Astrocyte (in vitro differentiated cells and primary cell): ENCODE measurements at regions not wholly inside any gene's neighbourhood (a gene's known extent, or its start where the extent isn't known, plus 50 kb on each side); places are given as distances from the start of the nearest gene placed in this dataset.
A peak's percentile ranks its signal among the peaks of the same experiment; 100 is the strongest.

ENCODE experiments used
- DNase-seq: peaks from one replicate; pipeline ENCODE4 v3.0.0-alpha.2; 2010; ENCODE audit warnings: low read depth
- FAIRE-seq: peaks from 2 replicates; lab custom pipeline; 2011; peaks lifted over from hg19 to GRCh38; lab: Jason Lieb, UNC
- H2AFZ ChIP-seq: 2 replicates; pipeline ENCODE4 v1.6.0; 2012; ENCODE audit warnings: low read depth, low read length, inconsistent platforms
- H3K27ac ChIP-seq: 2 replicates; pipeline ENCODE4 v1.5.1; 2011; ENCODE audit warnings: low read depth, low read length, inconsistent platforms
- H3K27me3 ChIP-seq: 2 replicates; pipeline ENCODE4 v1.6.0; 2011; ENCODE audit warnings: low read length, inconsistent platforms; ENCODE audit not compliant: insufficient read depth
- H3K36me3 ChIP-seq: 2 replicates; pipeline ENCODE4 v1.5.1; 2011; ENCODE audit warnings: low read length, inconsistent platforms; ENCODE audit not compliant: insufficient read depth
- H3K4me1 ChIP-seq: 2 replicates; pipeline ENCODE4 v1.5.1; 2011; ENCODE audit warnings: low read length, inconsistent platforms; ENCODE audit not compliant: insufficient read depth
- H3K4me2 ChIP-seq: 2 replicates; pipeline ENCODE4 v1.6.0; 2012; ENCODE audit warnings: low read length, inconsistent platforms
- H3K4me3 ChIP-seq: 2 replicates; pipeline ENCODE4 v1.5.1; 2011; ENCODE audit warnings: low read depth, mild to moderate bottlenecking, low read length, inconsistent platforms; ENCODE audit not compliant: insufficient read depth
- H3K79me2 ChIP-seq: 2 replicates; pipeline ENCODE4 v1.6.0; 2012; ENCODE audit warnings: mild to moderate bottlenecking, low read length, inconsistent platforms; ENCODE audit not compliant: insufficient read depth
- H3K9ac ChIP-seq: 2 replicates; pipeline ENCODE4 v1.6.0; 2012; ENCODE audit warnings: mild to moderate bottlenecking, low read length, inconsistent platforms
- H3K9me3 ChIP-seq: 2 replicates; pipeline ENCODE4 v1.5.1; 2012; ENCODE audit warnings: low read depth, mild to moderate bottlenecking, low read length, inconsistent platforms; ENCODE audit not compliant: insufficient read depth
- H4K20me1 ChIP-seq: 2 replicates; pipeline ENCODE4 v1.6.0; 2012; ENCODE audit warnings: low read length, inconsistent platforms; ENCODE audit not compliant: insufficient read depth
- H3K27ac Mint-ChIP-seq: one replicate; pipeline ENCODE4 v1.8.0; 2021; ENCODE audit warnings: mild to moderate bottlenecking, mixed read lengths; ENCODE audit not compliant: unreplicated experiment
- H3K27me3 Mint-ChIP-seq: one replicate; pipeline ENCODE4 v1.8.0; 2021; ENCODE audit warnings: low read depth, mixed read lengths; ENCODE audit not compliant: unreplicated experiment
- H3K36me3 Mint-ChIP-seq: one replicate; pipeline ENCODE4 v1.8.0; 2021; ENCODE audit warnings: low read depth, mixed read lengths; ENCODE audit not compliant: unreplicated experiment
- H3K4me1 Mint-ChIP-seq: one replicate; pipeline ENCODE4 v1.8.0; 2021; ENCODE audit warnings: low read depth, mixed read lengths; ENCODE audit not compliant: unreplicated experiment
- H3K4me3 Mint-ChIP-seq: one replicate; pipeline ENCODE4 v1.8.0; 2021; ENCODE audit warnings: mild to moderate bottlenecking, moderate library complexity, mixed read lengths; ENCODE audit not compliant: unreplicated experiment
- H3K9me3 Mint-ChIP-seq: one replicate; pipeline ENCODE4 v1.8.0; 2021; ENCODE audit warnings: mild to moderate bottlenecking, mixed read lengths; ENCODE audit not compliant: unreplicated experiment
- EZH2 ChIP-seq: IDR thresholded peaks from 2 replicates; pipeline ENCODE4 v1.6.1; 2012; ENCODE audit warnings: mild to moderate bottlenecking, low read length, inconsistent platforms; ENCODE audit not compliant: insufficient read depth
- TF ChIP-seq, protein P1 (sequence below): IDR thresholded peaks from 2 replicates; pipeline ENCODE4 v1.5.1; 2011; ENCODE audit warnings: low read depth, mild to moderate bottlenecking, inconsistent platforms, low read length, moderate library complexity; ENCODE audit not compliant: insufficient read depth

DNA sequence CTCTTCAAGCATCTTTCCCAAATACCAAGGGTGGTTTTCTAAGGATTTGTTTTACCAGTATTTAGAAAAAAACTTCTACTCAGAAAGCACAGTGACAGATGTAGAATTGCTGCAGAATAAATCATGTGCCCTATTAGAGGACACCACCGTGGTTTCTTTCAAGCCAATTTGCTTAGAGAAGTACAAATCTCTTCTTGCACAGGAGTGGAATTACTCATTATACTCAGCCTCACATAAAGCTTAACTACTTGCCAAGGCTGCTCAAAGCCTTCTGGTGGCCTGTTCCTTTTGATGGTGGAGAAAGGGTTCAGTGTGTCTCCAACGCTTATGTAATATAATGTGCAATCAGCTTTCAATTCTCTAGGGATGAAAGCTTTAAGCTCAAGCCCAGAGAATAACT is 66.5 kb upstream of the CTNNA2 start:
- H3K36me3 Mint-ChIP-seq: no peaks in the 10 kb centered on the region
- no peaks in the 10 kb centered on the region for H3K36me3 ChIP-seq
- no peak for TF ChIP-seq EZH2
- TF ChIP-seq, protein P1, sequence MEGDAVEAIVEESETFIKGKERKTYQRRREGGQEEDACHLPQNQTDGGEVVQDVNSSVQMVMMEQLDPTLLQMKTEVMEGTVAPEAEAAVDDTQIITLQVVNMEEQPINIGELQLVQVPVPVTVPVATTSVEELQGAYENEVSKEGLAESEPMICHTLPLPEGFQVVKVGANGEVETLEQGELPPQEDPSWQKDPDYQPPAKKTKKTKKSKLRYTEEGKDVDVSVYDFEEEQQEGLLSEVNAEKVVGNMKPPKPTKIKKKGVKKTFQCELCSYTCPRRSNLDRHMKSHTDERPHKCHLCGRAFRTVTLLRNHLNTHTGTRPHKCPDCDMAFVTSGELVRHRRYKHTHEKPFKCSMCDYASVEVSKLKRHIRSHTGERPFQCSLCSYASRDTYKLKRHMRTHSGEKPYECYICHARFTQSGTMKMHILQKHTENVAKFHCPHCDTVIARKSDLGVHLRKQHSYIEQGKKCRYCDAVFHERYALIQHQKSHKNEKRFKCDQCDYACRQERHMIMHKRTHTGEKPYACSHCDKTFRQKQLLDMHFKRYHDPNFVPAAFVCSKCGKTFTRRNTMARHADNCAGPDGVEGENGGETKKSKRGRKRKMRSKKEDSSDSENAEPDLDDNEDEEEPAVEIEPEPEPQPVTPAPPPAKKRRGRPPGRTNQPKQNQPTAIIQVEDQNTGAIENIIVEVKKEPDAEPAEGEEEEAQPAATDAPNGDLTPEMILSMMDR: no peak
- H3K4me3 ChIP-seq: no peak overlapping the region
- DNase-seq: no peak
- no peaks in the 10 kb centered on the region for H3K27me3 Mint-ChIP-seq
- H3K4me3 Mint-ChIP-seq: no peak overlapping the region
- no peak for FAIRE-seq
- H3K9me3 ChIP-seq: no peaks in the 10 kb centered on the region
- no peak overlapping the region for H3K9ac ChIP-seq
- H3K4me2 ChIP-seq: no peak overlapping the region
- no peak overlapping the region for H3K27ac ChIP-seq
- no peaks in the 10 kb centered on the region for H3K27me3 ChIP-seq
- no peaks in the 10 kb centered on the region for H4K20me1 ChIP-seq
- H3K4me1 ChIP-seq: no peaks in the 10 kb centered on the region
- no peaks in the 10 kb centered on the region for H3K4me1 Mint-ChIP-seq
- H3K27ac Mint-ChIP-seq: no peak overlapping the region
- H3K9me3 Mint-ChIP-seq: peaks cover 2% of the 10 kb centered on the region
- no peak overlapping the region for H2AFZ ChIP-seq
- H3K79me2 ChIP-seq: no peaks in the 10 kb centered on the region

DNA sequence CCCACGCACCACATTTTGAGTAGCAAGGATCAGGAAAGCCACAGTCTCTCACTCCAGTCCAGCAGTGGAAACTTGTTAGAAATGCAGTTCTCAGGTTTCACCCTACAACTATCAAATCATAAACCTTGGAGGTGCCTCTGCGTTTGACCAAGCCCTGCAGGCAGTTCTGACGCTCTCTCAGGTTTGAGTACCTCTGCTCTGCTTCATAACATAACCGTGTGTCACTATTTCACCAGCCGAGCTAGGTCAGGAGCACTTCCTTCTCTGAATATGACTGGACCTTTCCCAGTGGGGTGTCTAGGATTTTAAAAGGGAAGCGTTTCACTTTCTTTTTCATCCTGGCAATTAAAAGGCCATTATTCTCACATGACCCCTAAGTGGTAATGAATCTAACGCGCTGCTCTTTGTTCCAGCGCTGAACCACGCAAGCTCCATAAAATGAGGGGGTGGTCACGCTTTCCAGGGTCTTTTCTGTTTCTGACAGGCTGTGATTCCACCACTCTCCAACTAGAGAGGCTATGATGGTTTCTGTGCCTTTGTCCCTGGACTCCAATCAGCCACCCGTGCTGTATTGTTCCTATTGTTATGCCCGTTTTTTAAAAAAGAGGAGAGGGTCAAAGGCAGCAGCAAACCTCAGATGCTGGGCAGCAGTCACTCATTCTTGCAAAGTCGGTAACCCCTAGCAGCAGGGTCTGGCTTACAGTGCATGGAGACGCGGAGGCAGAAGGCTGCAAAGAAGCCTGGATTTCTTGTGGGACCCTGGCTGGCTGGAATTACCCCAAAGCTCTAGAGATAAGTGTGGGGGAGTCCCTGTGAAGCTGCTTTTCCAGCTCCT is 75.2 kb upstream of the CTNNA2 start:
- Mint-ChIP-seq H3K4me1 (peaks cover 8% of the 10 kb centered on the region), H3K4me3 (no peak overlapping the region), H3K27ac (peak overlapping the region; percentile 34), H3K27me3 (no peaks in the 10 kb centered on the region), H3K9me3 (no peaks in the 10 kb centered on the region), H3K36me3 (no peaks in the 10 kb centered on the region)
- H3K79me2 ChIP-seq: no peaks in the 10 kb centered on the region
- H3K27ac ChIP-seq: no peak overlapping the region
- no peak overlapping the region for H3K9ac ChIP-seq
- no peak for FAIRE-seq
- H3K27me3 ChIP-seq: no peaks in the 10 kb centered on the region
- TF ChIP-seq EZH2: no peak
- TF ChIP-seq, protein P1: no peak
- H3K9me3 ChIP-seq: no peaks in the 10 kb centered on the region
- H3K4me2 ChIP-seq: peak overlapping the region; percentile 77
- H4K20me1 ChIP-seq: no peaks in the 10 kb centered on the region
- DNase-seq: peak; percentile 1
- peak overlapping the region; percentile 15 for H2AFZ ChIP-seq
- no peak overlapping the region for H3K4me3 ChIP-seq
- peaks cover 2% of the 10 kb centered on the region for H3K4me1 ChIP-seq
- no peaks in the 10 kb centered on the region for H3K36me3 ChIP-seq

DNA sequence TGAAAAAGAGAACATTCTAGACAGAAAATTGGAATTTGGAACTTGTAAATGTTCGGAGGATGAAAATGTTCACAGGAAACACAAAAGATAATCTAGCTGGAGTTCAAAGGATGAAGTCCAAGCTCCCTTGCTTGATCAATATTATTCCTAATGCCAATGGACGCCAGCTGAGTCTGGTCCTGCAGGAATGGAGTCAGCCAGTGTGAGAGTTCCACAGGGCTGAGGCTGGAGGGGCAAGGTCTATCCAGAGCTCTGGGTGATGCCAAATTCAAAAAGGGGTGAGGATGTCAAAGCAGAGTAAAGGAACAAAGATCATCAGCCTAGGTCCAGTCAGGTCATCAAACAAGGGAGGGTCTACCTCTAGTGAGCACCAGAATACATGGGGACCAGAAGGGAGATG is 78.5 kb upstream of the CTNNA2 start:
- FAIRE-seq: no peak
- Mint-ChIP-seq H3K9me3 (no peaks in the 10 kb centered on the region), H3K4me3 (no peak overlapping the region), H3K36me3 (no peaks in the 10 kb centered on the region), H3K4me1 (peaks cover 8% of the 10 kb centered on the region), H3K27ac (no peak overlapping the region), H3K27me3 (no peaks in the 10 kb centered on the region)
- Histone ChIP-seq H3K79me2 (no peaks in the 10 kb centered on the region), H3K36me3 (no peaks in the 10 kb centered on the region), H3K9me3 (no peaks in the 10 kb centered on the region), H3K4me2 (no peak overlapping the region), H3K4me3 (no peak overlapping the region), H4K20me1 (no peaks in the 10 kb centered on the region), H3K27ac (no peak overlapping the region), H3K9ac (no peak overlapping the region), H3K4me1 (peaks cover 2% of the 10 kb centered on the region), H3K27me3 (no peaks in the 10 kb centered on the region), H2AFZ (no peak overlapping the region)
- TF ChIP-seq, protein P1: no peak
- no peak for TF ChIP-seq EZH2
- DNase-seq: no peak
